AML-193 (cell line): ENCODE measurements at regions not wholly inside any gene's neighbourhood (a gene's known extent, or its start where the extent isn't known, plus 50 kb on each side); places are given as distances from the start of the nearest gene placed in this dataset.
"Not testable (repeated sequence)": the region's sequence is repeated elsewhere in the genome, so short reads cannot be mapped to it uniquely, and the experiment has no call there.

Source experiments
- DNase-seq, 2 experiments: peaks; one replicate each; lab custom pipeline; 2025; lab: John Stamatoyannopoulos, UW

GRCh38 chr12:83349907-83350611 lies 663.4 kb downstream of the TMTC2 start:
- DNase-seq: no peak

- DNase-seq: no peak
Measured at GRCh38 chr12:83346333-83346732, 659.6 kb downstream of the TMTC2 start.

- no peak for DNase-seq
Measured at GRCh38 chr12:83343767-83344166, 657.1 kb downstream of the TMTC2 start.

GRCh38 chr12:83335748-83336147 lies 649.0 kb downstream of the TMTC2 start:
- no peak for DNase-seq

- no peak for DNase-seq
Measured at GRCh38 chr12:83326666-83327065, 640.0 kb downstream of the TMTC2 start.

GRCh38 chr12:83323866-83324265 lies 637.2 kb downstream of the TMTC2 start:
- DNase-seq: no peak

GRCh38 chr12:83322809-83323208 lies 636.1 kb downstream of the TMTC2 start:
- no peak for DNase-seq

- DNase-seq: no peak
Measured at GRCh38 chr12:83321971-83322370, 635.3 kb downstream of the TMTC2 start.

- no peak for DNase-seq
Measured at GRCh38 chr12:83320350-83320749, 633.6 kb downstream of the TMTC2 start.

- no peak for DNase-seq
Measured at GRCh38 chr12:83318386-83319098, 631.8 kb downstream of the TMTC2 start.

GRCh38 chr12:83317595-83317994 lies 630.9 kb downstream of the TMTC2 start:
- no peak for DNase-seq

GRCh38 chr12:83313827-83314226 lies 627.1 kb downstream of the TMTC2 start:
- DNase-seq: no peak

- DNase-seq: no peak
Measured at GRCh38 chr12:83313322-83313721, 626.6 kb downstream of the TMTC2 start.

GRCh38 chr12:83276904-83277303 lies 590.2 kb downstream of the TMTC2 start:
- no peak for DNase-seq

GRCh38 chr12:83271201-83271600 lies 584.5 kb downstream of the TMTC2 start:
- no peak for DNase-seq

GRCh38 chr12:83265808-83266207 lies 579.1 kb downstream of the TMTC2 start:
- no peak for DNase-seq

- no peak for DNase-seq
Measured at GRCh38 chr12:83261998-83262397, 575.3 kb downstream of the TMTC2 start.

- not testable (repeated sequence) for DNase-seq
Measured at GRCh38 chr12:83260126-83260525, 573.4 kb downstream of the TMTC2 start.

- no peak for DNase-seq
Measured at GRCh38 chr12:83257726-83258125, 571.0 kb downstream of the TMTC2 start.

GRCh38 chr12:83256562-83256961 lies 569.9 kb downstream of the TMTC2 start:
- DNase-seq: no peak

GRCh38 chr12:83250866-83251265 lies 564.2 kb downstream of the TMTC2 start:
- no peak for DNase-seq

- no peak for DNase-seq
Measured at GRCh38 chr12:83245156-83245555, 558.5 kb downstream of the TMTC2 start.

GRCh38 chr12:83244001-83244400 lies 557.3 kb downstream of the TMTC2 start:
- DNase-seq: no peak

- DNase-seq: not testable (repeated sequence)
Measured at GRCh38 chr12:83233987-83234386, 547.3 kb downstream of the TMTC2 start.
